ENCODE measurements at regions not wholly inside any gene's neighbourhood (a gene's known extent, or its start where the extent isn't known, plus 50 kb on each side); places are given as distances from the start of the nearest gene placed in this dataset.

GRCh38 chr9:134272302-134273023 is 53.8 kb upstream of the RXRA start:
- Histone ChIP-seq H3K27me3 (ENCODE audit: control insufficient read depth, insufficient read depth, low read length) (no peaks in the 10 kb centered on the region), H3K36me3 (ENCODE audit: control insufficient read depth in 2 of 3, insufficient read depth in 3 of 3, low read length in 3 of 3) (no peaks in the 10 kb centered on the region), H3K4me1 (ENCODE audit: control insufficient read depth in 2 of 3, insufficient read depth in 2 of 3, low read depth in 1 of 3, low read length in 3 of 3) (peaks cover 0 to 4% (median 0%) of the 10 kb centered on the region in 3 donors), H3K9me3 (ENCODE audit: control insufficient read depth in 2 of 3, insufficient read depth in 1 of 3, low read length in 3 of 3) (no peaks in the 10 kb centered on the region), H3K4me3 (ENCODE audit: low read length in 3 of 3) (no peak overlapping the region), H3K27ac (ENCODE audit: low read depth in 2 of 2, low read length in 2 of 2) (no peak overlapping the region), H3K9ac (ENCODE audit: low read length in 3 of 3) (no peak overlapping the region)
- FAIRE-seq = no peak
- no peak for TF ChIP-seq CTCF (IDR thresholded peaks at IDR 0.05; ENCODE audit: borderline replicate concordance, extremely low read depth, insufficient read depth)
- DNase-seq = no peak
- intact Hi-C loops (cut with DNase I) = no loop called here

GRCh38 chr9:134273647-134274046 is 52.6 kb upstream of the RXRA start:
- no peaks in the 10 kb centered on the region for H3K36me3 ChIP-seq (ENCODE audit: control insufficient read depth in 2 of 3, insufficient read depth in 3 of 3, low read length in 3 of 3)
- intact Hi-C loops (cut with DNase I) = no loop called here
- no peak for TF ChIP-seq CTCF (IDR thresholded peaks at IDR 0.05; ENCODE audit: borderline replicate concordance, extremely low read depth, insufficient read depth)
- H3K9me3 ChIP-seq (ENCODE audit: control insufficient read depth in 2 of 3, insufficient read depth in 1 of 3, low read length in 3 of 3) = no peaks in the 10 kb centered on the region
- H3K9ac ChIP-seq (ENCODE audit: low read length in 3 of 3) = no peak overlapping the region
- no peak for DNase-seq
- no peak overlapping the region for H3K4me3 ChIP-seq (ENCODE audit: low read length in 3 of 3)
- FAIRE-seq = no peak
- no peaks in the 10 kb centered on the region for H3K4me1 ChIP-seq (ENCODE audit: control insufficient read depth in 2 of 3, insufficient read depth in 2 of 3, low read depth in 1 of 3, low read length in 3 of 3)
- no peaks in the 10 kb centered on the region for H3K27me3 ChIP-seq (ENCODE audit: control insufficient read depth, insufficient read depth, low read length)
- no peak overlapping the region for H3K27ac ChIP-seq (ENCODE audit: low read depth in 2 of 2, low read length in 2 of 2)

GRCh38 chr9:134275375-134275774 is 50.9 kb upstream of the RXRA start:
- DNase-seq (no peak), FAIRE-seq (no peak)
- intact Hi-C loops (cut with DNase I) = no loop called here
- Histone ChIP-seq H3K4me3 (ENCODE audit: low read length in 3 of 3) (no peak overlapping the region), H3K36me3 (ENCODE audit: control insufficient read depth in 2 of 3, insufficient read depth in 3 of 3, low read length in 3 of 3) (no peaks in the 10 kb centered on the region), H3K27ac (ENCODE audit: low read depth in 2 of 2, low read length in 2 of 2) (no peak overlapping the region), H3K27me3 (ENCODE audit: control insufficient read depth, insufficient read depth, low read length) (no peaks in the 10 kb centered on the region), H3K4me1 (ENCODE audit: control insufficient read depth in 2 of 3, insufficient read depth in 2 of 3, low read depth in 1 of 3, low read length in 3 of 3) (no peaks in the 10 kb centered on the region), H3K9me3 (ENCODE audit: control insufficient read depth in 2 of 3, insufficient read depth in 1 of 3, low read length in 3 of 3) (peaks cover 0 to 4% (median 0%) of the 10 kb centered on the region in 3 donors), H3K9ac (ENCODE audit: low read length in 3 of 3) (no peak overlapping the region)
- TF ChIP-seq CTCF (IDR thresholded peaks at IDR 0.05; ENCODE audit: borderline replicate concordance, extremely low read depth, insufficient read depth) = no peak
